DMS53 treated with DMSO at 0.1 percent for 48 hours (cell line): ENCODE measurements at regions not wholly inside any gene's neighbourhood (a gene's known extent, or its start where the extent isn't known, plus 50 kb on each side); places are given as distances from the start of the nearest gene placed in this dataset.

Source experiments
- DNase-seq: peaks from one replicate; lab custom pipeline; 2025; ENCODE audit not compliant: unreplicated experiment; lab: John Stamatoyannopoulos, UW

GRCh38 chr5:92459654-92460053 is 1076.5 kb upstream of the ARRDC3 start:
- no peak for DNase-seq

GRCh38 chr5:92455011-92455410 is 1071.9 kb upstream of the ARRDC3 start:
- DNase-seq = no peak

GRCh38 chr5:92444888-92445287 is 1061.8 kb upstream of the ARRDC3 start:
- DNase-seq = no peak

GRCh38 chr5:92435781-92436180 is 1052.7 kb upstream of the ARRDC3 start:
- DNase-seq = no peak

- no peak for DNase-seq
Measured at GRCh38 chr5:92429646-92430045, 1046.5 kb upstream of the ARRDC3 start.

GRCh38 chr5:92428415-92428814 is 1045.3 kb upstream of the ARRDC3 start:
- DNase-seq = no peak

- no peak for DNase-seq
Measured at GRCh38 chr5:92424785-92425426, 1041.8 kb upstream of the ARRDC3 start.

GRCh38 chr5:92421942-92422341 is 1038.8 kb upstream of the ARRDC3 start:
- DNase-seq = no peak

GRCh38 chr5:92421196-92421595 is 1038.1 kb upstream of the ARRDC3 start:
- no peak for DNase-seq

GRCh38 chr5:92419261-92419660 is 1036.1 kb upstream of the ARRDC3 start:
- no peak for DNase-seq

GRCh38 chr5:92418341-92418740 is 1035.2 kb upstream of the ARRDC3 start:
- DNase-seq = no peak

GRCh38 chr5:92409134-92409533 is 1026.0 kb upstream of the ARRDC3 start:
- DNase-seq = no peak

- DNase-seq = peak; percentile 60
Measured at GRCh38 chr5:92402956-92403702, 1020.0 kb upstream of the ARRDC3 start.

- DNase-seq = no peak
Measured at GRCh38 chr5:92402045-92402444, 1018.9 kb upstream of the ARRDC3 start.

- DNase-seq = no peak
Measured at GRCh38 chr5:92401492-92401891, 1018.4 kb upstream of the ARRDC3 start.

GRCh38 chr5:92394936-92395335 is 1011.8 kb upstream of the ARRDC3 start:
- no peak for DNase-seq

GRCh38 chr5:92390657-92391056 is 1007.5 kb upstream of the ARRDC3 start:
- DNase-seq = no peak

GRCh38 chr5:92380069-92380770 is 997.1 kb upstream of the ARRDC3 start:
- DNase-seq = no peak

GRCh38 chr5:92378966-92379611 is 996.0 kb upstream of the ARRDC3 start:
- no peak for DNase-seq

- DNase-seq = no peak
Measured at GRCh38 chr5:92374859-92375258, 991.7 kb upstream of the ARRDC3 start.

- no peak for DNase-seq
Measured at GRCh38 chr5:92372766-92373165, 989.6 kb upstream of the ARRDC3 start.

GRCh38 chr5:92371889-92372235 is 988.7 kb upstream of the ARRDC3 start:
- DNase-seq = no peak
